ENCODE measurements at regions not wholly inside any gene's neighbourhood (a gene's known extent, or its start where the extent isn't known, plus 50 kb on each side); places are given as distances from the start of the nearest gene placed in this dataset.
"Not testable (repeated sequence)": the region's sequence is repeated elsewhere in the genome, so short reads cannot be mapped to it uniquely, and the experiment has no call there.

DNA sequence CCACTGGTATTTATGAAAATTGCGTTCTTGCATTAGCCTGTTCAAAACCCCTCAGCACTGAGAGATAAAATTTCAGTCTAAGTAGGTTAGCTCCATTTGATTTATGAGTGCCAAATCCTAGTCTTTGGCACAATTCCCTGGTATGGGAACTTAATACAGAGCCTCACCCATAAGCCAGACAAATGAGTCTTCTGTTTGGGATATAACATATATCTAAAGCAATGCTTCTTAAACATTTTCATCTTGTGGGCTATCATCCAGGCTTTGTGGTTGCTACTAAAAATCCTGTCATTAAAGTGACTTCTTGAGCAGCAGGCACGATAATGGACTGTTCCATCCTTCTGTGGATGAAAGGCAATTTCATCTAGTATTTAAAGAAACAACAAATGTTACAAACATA lies 419.5 kb upstream of the ACTBL2 start:
- DNase-seq (ENCODE audit: low read depth, low spot score): no peak
- no peak overlapping the region for H3K4me3 ChIP-seq (ENCODE audit: low read length)

- DNase-seq (ENCODE audit: low read depth, low spot score): no peak
- H3K4me3 ChIP-seq (ENCODE audit: low read length): no peak overlapping the region
These were observed 417.9 kb upstream of the ACTBL2 start for GRCh38 chr5:57900381-57900944.

GRCh38 chr5:57896576-57896975 lies 414.0 kb upstream of the ACTBL2 start:
- no peak for DNase-seq (ENCODE audit: low read depth, low spot score)
- no peak overlapping the region for H3K4me3 ChIP-seq (ENCODE audit: low read length)

DNA sequence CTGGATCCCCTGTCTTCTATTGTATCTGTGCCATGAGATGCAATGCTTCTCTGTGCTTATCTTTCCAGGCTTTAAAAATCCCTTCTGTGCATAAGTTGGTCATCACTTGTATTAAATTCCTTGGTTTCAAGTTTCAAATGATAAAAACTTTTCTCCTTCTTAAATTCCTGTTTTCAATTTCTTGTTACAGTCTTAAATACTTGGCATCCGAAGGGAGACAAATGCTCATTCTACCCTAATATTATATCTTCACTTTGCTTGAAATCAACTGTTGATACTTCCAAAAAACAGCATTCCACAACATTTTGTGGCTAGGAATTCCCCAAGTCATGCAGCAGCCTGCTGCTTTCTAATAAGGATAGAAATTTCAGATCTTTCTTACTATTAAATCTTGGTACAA lies 413.2 kb upstream of the ACTBL2 start:
- DNase-seq (ENCODE audit: low read depth, low spot score): no peak
- no peak overlapping the region for H3K4me3 ChIP-seq (ENCODE audit: low read length)

GRCh38 chr5:57893926-57894325 lies 411.3 kb upstream of the ACTBL2 start:
- DNase-seq (ENCODE audit: low read depth, low spot score): no peak

GRCh38 chr5:57891443-57891842 lies 408.8 kb upstream of the ACTBL2 start:
- no peak overlapping the region for H3K4me3 ChIP-seq (ENCODE audit: low read length)
- DNase-seq (ENCODE audit: low read depth, low spot score): no peak

More at GRCh38 chr5:57893926-57894325, 411.3 kb upstream of the ACTBL2 start:
- H3K4me3 ChIP-seq (ENCODE audit: low read length): no peak overlapping the region

- no peak overlapping the region for H3K4me3 ChIP-seq (ENCODE audit: low read length)
- DNase-seq (ENCODE audit: low read depth, low spot score): no peak
These were observed 406.9 kb upstream of the ACTBL2 start for GRCh38 chr5:57889558-57889957.

GRCh38 chr5:57887851-57888621 lies 405.4 kb upstream of the ACTBL2 start:
- peak; percentile 14 for DNase-seq (ENCODE audit: low read depth, low spot score)
- H3K4me3 ChIP-seq (ENCODE audit: low read length): no peak overlapping the region

DNA sequence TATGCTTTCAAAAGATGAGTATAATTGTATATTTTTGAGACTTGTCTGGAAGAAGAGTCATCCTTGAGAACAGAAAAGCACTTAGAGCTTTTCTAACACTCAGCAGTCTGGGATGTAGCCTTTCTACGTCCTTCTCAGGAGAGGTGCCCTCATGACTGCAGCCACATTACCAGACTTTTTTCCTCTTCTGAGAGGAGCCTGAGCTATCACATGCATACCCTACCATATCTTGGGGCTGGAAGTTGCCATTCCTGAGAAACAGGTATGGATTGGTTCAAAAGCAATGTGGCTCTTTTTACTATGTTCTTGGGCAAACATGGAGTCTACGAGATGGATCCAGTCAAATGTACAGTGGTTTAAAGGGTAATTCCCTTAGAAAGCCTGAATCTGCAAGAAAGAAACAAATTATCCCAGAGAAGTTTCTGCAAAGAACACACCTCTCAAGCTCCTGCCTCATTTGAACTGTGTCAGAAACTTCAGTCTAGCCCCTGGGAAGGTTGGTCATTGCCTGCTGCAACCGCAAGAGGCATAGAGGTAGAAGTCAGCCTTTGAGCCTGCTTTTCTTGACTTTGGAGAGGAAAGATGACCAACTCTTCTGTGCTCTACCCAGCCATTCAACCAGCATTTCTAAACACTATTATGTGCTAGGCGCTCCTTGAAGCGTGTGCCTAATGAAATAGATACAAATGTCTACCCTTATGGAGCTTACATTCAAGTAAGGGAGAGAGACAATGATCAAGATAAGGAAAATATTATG lies 401.9 kb upstream of the ACTBL2 start:
- no peak for DNase-seq (ENCODE audit: low read depth, low spot score)
- H3K4me3 ChIP-seq (ENCODE audit: low read length): no peak overlapping the region

DNA sequence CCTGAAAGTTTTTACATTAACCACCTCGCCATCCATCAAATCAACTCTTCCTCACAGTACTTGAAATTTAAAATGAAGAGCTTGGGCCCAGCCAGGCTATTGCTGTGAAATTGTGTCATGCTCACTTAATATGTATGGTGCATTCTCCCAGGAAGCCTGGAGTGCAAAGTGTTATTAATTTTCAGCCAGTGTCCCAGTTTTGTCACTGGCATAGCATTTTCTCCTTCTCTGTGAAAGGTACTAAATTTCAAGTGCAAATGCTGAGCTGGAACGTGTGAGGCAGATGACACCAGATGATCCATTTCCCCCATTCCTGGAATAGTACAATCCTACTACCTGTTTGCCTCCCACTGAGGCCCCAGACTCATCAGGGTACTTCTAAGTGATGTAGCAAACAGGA lies 397.6 kb upstream of the ACTBL2 start:
- no peak for DNase-seq (ENCODE audit: low read depth, low spot score)
- no peak overlapping the region for H3K4me3 ChIP-seq (ENCODE audit: low read length)

DNA sequence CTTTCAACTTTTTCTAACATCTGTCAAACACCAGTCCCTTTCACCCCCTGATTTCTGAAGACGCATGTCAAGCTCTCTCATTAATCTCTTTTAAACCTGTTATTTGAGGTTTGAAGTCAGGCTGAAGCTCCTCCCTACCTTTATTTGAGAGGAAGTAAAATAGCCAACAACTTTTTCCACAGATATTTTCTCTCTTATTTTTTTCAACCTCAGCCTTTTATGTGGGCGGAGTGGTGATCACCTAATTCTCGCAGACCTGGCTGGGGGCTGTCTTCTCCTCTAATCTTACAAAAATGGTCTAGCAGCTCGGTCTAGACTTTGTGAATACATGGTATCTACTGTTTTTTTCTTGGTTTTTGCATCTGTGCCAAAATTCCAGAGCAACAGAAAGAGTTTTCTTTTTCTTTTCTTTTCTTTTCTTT lies 395.7 kb upstream of the ACTBL2 start:
- no peak overlapping the region for H3K4me3 ChIP-seq (ENCODE audit: low read length)
- DNase-seq (ENCODE audit: low read depth, low spot score): no peak

DNA sequence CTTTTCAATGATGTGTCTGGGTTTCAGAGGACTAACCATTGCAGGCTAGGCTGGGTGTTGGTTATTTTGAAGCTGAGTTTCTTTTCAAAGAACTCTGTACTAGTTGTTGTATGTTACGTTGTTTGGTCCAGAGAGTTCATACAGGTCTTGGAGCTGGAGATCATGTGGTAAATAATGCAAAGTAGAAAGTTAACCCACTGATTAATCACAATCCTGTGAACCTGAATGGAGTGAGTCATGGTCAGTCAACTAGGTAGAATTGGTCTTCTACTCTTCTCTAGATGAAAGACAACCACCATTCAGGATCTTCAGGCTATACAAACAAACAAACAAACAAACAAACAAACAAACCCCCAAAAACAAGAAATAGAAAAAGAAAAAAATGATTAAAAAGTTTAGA lies 388.9 kb upstream of the ACTBL2 start:
- no peak for DNase-seq (ENCODE audit: low read depth, low spot score)
- no peak overlapping the region for H3K4me3 ChIP-seq (ENCODE audit: low read length)

DNA sequence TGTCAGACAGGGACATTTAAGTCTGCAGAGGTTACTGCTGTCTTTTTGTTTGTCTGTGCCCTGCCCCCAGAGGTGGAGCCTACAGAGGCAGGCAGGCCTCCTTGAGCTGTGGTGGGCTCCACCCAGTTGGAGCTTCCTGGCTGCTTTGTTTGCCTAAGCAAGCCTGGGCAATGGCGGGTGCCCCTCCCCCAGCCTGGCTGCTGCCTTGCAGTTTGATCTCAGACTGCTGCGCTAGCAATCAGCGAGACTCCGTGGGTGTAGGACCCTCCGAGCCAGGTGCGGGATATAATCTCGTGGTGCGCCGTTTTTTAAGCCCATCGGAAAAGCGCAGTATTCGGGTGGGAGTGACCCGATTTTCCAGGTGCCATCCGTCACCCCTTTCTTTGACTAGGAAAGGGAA lies 387.7 kb upstream of the ACTBL2 start:
- not testable (repeated sequence) for H3K4me3 ChIP-seq (ENCODE audit: low read length); DNase-seq (ENCODE audit: low read depth, low spot score)

DNA sequence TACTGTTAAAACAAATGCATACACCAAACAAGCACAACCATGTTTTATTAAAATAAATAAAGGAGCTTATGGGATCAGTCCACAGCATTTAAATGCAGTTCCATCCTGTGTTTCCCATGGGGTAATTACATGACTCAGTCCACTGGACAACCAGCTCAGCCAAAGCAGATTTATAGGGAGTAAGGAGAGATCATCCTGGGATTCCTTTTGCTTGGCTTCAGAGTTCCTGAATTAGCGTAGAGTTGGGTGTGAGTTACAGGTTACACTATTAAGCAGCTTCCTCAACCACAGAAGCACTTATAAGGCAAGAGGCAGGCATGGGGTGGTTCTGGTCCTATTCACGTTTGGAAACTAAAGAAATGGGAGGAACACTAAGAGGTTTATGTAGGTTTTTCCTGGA lies 381.1 kb upstream of the ACTBL2 start:
- no peak overlapping the region for H3K4me3 ChIP-seq (ENCODE audit: low read length)
- DNase-seq (ENCODE audit: low read depth, low spot score): no peak

- DNase-seq (ENCODE audit: low read depth, low spot score): no peak
- no peak overlapping the region for H3K4me3 ChIP-seq (ENCODE audit: low read length)
These were observed 380.3 kb upstream of the ACTBL2 start for GRCh38 chr5:57862942-57863341.

- H3K4me3 ChIP-seq (ENCODE audit: low read length): no peak overlapping the region
- no peak for DNase-seq (ENCODE audit: low read depth, low spot score)
These were observed 379.9 kb upstream of the ACTBL2 start for GRCh38 chr5:57862471-57862911.

DNA sequence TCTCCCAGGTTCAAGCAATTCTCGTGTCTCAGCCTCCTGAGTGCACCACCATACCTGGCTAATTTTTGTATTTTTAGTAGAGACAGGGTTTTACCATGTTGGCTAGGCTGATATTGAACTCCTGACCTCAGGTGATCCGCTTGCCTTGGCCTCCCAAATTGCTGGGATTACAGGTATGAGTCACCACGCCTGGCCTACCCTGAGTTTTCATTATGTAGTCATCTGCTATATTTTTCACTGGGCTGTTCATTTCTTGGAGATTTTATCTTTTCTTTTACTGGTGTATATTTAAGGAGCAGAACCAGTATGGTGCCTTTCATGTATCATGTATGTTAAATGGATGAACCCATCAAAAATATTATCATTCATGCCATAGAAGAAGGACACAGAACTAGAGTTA lies 377.0 kb upstream of the ACTBL2 start:
- no peak overlapping the region for H3K4me3 ChIP-seq (ENCODE audit: low read length)
- no peak for DNase-seq (ENCODE audit: low read depth, low spot score)

DNA sequence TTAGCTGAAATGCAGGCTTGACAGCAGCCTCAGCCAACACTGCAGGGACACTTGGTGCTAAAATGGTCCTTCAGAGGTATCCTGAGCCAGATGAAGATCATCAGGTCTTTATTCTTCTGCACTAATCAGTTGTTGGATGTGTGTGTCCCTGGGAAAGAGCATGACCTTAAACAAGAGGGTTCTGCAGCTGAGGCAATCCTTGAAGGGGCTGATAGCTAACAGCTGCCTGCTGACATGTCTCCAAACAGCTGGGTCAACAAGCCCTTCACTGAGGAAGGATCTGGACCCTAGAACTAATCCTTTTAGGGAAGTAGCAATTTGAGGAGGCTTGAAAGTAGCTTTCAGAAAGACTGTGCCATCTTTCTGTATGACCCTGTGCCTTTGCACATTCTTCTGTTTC lies 376.3 kb upstream of the ACTBL2 start:
- DNase-seq (ENCODE audit: low read depth, low spot score): no peak
- no peak overlapping the region for H3K4me3 ChIP-seq (ENCODE audit: low read length)

GRCh38 chr5:57857696-57858095 lies 375.1 kb upstream of the ACTBL2 start:
- DNase-seq (ENCODE audit: low read depth, low spot score): no peak
- H3K4me3 ChIP-seq (ENCODE audit: low read length): no peak overlapping the region

DNA sequence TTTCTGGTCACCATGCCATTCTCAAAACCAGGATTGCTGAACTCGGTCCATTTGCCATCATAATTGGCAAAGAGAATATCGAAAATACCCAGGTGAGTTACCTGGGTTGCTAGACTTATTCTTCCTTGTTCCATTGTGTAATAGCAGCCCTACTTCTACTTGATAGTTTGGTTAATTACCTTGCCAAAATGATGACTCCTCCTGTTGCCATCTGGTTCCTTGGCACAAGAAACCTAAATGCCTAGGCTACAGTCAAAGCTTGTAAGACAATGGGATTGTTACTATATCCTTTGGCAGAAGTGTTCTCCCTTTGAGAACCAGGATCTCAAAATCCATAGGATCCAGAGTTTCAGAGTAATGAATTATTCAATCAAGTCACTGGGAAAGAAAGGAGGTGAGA lies 373.2 kb upstream of the ACTBL2 start:
- no peak for DNase-seq (ENCODE audit: low read depth, low spot score)
- no peak overlapping the region for H3K4me3 ChIP-seq (ENCODE audit: low read length)
